Activated T-cell treated with anti-CD3 and anti-CD28 coated beads, Interleukin-2, amount 50 U/mL, for 72 hours (primary cell): ENCODE measurements at regions not wholly inside any gene's neighbourhood (a gene's known extent, or its start where the extent isn't known, plus 50 kb on each side); places are given as distances from the start of the nearest gene placed in this dataset.

Experiments
- ATAC-seq, 2 donors: fragments of 150-1000 bp; cut with Tn5 transposase; replicated peaks in 1 of 2; 2 replicates each; pipeline ENCODE4 v1.10.0; 2021; ENCODE audit warnings: moderate library complexity in 2 of 2, mild to moderate bottlenecking in 1 of 2
- DNase-seq, 2 donors: peaks; one replicate each; pipeline ENCODE4 v3.0.0; 2021 to 2022; ENCODE audit warnings: mixed read lengths in 1 of 2
- H3K27ac Mint-ChIP-seq: one replicate; pipeline ENCODE4 v1.8.0; 2022; ENCODE audit warnings: mild to moderate bottlenecking, moderate library complexity, mixed read lengths
- H3K27me3 Mint-ChIP-seq: one replicate; pipeline ENCODE4 v1.8.0; 2022; ENCODE audit warnings: low read depth, mixed read lengths
- H3K36me3 Mint-ChIP-seq, 2 donors: one replicate each; pipeline ENCODE4 v1.8.0; 2022; ENCODE audit warnings: mixed read lengths in 2 of 2, mild to moderate bottlenecking in 1 of 2; ENCODE audit not compliant: insufficient read depth in 2 of 2
- H3K4me1 Mint-ChIP-seq: one replicate; pipeline ENCODE4 v1.8.0; 2022; ENCODE audit warnings: low read depth, mixed read lengths
- H3K4me3 Mint-ChIP-seq, 2 donors: one replicate each; pipeline ENCODE4 v1.8.0; 2022; ENCODE audit warnings: mild to moderate bottlenecking in 2 of 2, mixed read lengths in 2 of 2, moderate library complexity in 2 of 2
- H3K9me3 Mint-ChIP-seq, 2 donors: one replicate each; pipeline ENCODE4 v1.8.0; 2022; ENCODE audit warnings: mixed read lengths in 2 of 2

DNA sequence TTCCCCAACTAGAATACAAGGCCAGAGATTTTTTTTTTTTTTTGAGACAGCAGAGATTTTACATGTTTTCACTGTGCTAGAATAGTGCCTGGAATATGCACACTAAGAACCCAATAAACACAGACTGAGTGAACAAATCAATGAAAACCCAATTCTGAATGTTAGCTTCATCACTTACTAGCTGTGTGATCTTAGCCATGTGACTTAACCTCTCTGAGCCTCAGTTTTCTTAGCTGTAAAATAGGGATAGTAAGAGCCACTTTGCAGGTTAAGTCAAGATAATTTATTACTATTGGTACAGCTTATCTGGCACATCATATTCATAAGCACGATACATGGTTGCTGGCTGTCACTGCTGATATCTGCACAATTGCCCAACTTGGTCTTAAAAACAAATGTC, 140.6 kb downstream of the EN1 start:
- DNase-seq (no peak), ATAC-seq (no peak)
- H3K9me3 Mint-ChIP-seq: no peaks in the 10 kb centered on the region
- H3K27me3 Mint-ChIP-seq: peaks cover 28% of the 10 kb centered on the region
- H3K4me1 Mint-ChIP-seq: no peaks in the 10 kb centered on the region
- H3K27ac Mint-ChIP-seq: no peak overlapping the region
- no peaks in the 10 kb centered on the region for H3K36me3 Mint-ChIP-seq
- H3K4me3 Mint-ChIP-seq: no peak overlapping the region

DNA sequence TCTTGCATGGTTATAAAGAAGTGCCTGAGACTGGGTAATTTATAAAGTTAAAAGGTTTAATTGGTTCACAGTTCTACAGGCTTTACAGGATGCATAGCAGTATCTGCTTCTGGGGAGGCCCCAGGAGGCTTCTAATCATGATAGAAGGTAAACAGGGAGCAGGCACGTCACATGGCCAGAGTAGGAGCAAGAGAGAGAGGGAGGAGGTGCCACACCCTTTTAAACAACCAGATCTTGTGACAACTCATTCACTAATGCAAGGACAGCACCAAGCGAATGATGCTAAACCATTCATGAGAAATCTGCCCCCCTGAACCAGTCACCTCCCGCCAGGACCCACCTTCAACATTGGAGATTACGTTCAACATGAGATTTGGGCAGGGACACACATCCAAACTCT, 141.1 kb downstream of the EN1 start:
- ATAC-seq (no peak), DNase-seq (no peak)
- no peak overlapping the region for H3K4me3 Mint-ChIP-seq
- H3K4me1 Mint-ChIP-seq: no peaks in the 10 kb centered on the region
- no peaks in the 10 kb centered on the region for H3K9me3 Mint-ChIP-seq
- no peak overlapping the region for H3K27ac Mint-ChIP-seq
- H3K27me3 Mint-ChIP-seq: peaks cover 28% of the 10 kb centered on the region
- no peaks in the 10 kb centered on the region for H3K36me3 Mint-ChIP-seq

DNA sequence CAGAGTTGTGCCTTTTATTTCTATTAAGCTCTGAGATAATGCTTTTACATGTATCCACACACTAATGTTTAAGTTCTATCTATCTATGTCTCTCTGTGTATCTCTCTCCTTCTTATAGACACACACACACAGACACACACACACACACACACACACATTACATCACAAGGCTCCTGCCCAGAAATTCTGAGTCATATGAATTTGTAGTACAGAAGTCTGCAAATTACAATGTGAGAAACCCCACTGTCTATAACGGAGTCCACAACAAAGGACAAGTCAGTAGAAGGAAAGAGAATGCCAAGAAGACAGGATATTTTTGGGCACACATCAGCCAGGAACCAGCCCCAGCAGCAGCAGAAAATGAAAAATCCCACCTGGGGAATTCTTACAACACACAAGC, 142.4 kb downstream of the EN1 start:
- H3K4me1 Mint-ChIP-seq: no peaks in the 10 kb centered on the region
- peaks cover 21% of the 10 kb centered on the region for H3K27me3 Mint-ChIP-seq
- H3K27ac Mint-ChIP-seq: no peak overlapping the region
- no peak overlapping the region for H3K4me3 Mint-ChIP-seq
- H3K9me3 Mint-ChIP-seq: no peaks in the 10 kb centered on the region
- H3K36me3 Mint-ChIP-seq: no peaks in the 10 kb centered on the region
- no peak for DNase-seq
- no peak for ATAC-seq

DNA sequence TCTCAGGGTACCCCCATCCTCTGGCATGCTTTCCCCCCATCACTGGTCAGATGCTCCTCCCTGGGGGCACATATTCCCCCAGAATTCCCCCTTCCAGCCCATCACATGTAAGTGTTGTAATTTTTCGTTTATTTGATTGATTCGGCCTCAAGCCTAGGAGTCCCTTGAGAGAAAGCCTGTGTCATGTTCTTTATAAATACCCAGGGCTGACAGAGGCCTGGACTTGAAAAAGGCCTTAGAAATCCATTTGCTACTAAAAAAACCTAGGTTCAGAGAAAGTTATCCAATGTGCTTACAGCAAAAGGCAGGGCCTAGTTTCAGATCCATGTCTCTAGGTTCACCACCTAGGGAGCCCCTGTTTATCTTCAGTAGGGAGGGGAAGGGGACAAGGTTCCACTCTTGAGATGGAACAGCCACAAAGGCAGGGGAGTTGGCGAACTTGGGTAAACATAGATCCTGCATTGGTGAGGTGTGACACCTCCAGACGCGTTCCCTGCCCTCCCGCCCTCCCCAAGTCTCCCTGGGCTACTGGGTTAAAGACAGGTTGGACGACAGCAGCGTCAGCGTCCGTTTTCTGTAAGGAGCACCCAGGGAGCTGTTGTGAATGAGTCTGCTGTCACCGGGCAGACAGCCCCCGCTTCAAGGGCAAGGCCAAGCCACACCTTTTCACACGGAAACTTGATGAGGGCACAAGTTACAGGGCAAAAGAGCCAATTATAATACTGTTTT, 147.8 kb downstream of the EN1 start:
- ATAC-seq (no peak), DNase-seq (no peak)
- Mint-ChIP-seq H3K4me1 (no peaks in the 10 kb centered on the region), H3K36me3 (no peaks in the 10 kb centered on the region), H3K4me3 (no peak overlapping the region), H3K9me3 (peaks cover 0 to 2% of the 10 kb centered on the region in 2 donors), H3K27me3 (no peaks in the 10 kb centered on the region), H3K27ac (no peak overlapping the region)

DNA sequence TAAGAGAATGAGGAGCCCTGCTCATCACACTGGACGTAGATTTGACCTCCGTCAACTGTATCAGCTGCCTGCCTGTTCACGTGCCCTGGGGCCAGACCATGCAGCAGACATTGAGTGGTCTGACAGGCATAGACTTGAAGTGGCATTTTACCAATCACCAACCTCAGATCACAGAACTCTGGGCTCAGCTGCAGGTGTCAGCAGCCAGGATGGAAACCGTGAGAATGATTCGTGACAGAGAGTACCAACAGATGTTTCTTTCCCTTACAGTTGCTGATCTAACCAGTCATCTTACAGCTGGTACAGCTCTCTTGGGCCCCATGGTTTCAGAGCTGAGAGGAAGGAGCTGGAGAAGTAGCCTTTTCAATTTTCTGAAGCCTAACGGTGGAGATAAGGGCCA, 148.9 kb downstream of the EN1 start:
- Mint-ChIP-seq H3K27me3 (no peaks in the 10 kb centered on the region), H3K4me1 (no peaks in the 10 kb centered on the region), H3K36me3 (no peaks in the 10 kb centered on the region), H3K27ac (no peak overlapping the region), H3K9me3 (peaks cover 0 to 2% of the 10 kb centered on the region in 2 donors), H3K4me3 (no peak overlapping the region)
- ATAC-seq (no peak), DNase-seq (no peak)

DNA sequence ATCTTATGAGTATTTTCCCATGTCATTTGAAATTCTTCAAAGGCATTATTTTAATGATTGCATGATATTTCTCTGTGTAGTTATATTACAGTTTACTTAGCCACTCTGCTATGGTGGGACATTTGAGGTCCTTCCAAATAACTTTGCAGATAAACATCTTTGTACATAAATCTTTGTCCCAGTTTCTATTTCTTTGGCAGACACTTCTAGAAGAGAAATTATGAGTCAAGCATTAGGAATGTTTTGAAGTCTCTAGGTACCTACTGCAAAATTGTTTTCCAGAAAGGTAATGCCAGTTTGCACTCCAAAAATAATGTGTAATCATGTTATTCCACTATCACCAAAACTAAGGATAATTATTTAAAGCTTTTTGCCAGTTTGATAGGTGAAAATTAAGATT, 149.7 kb downstream of the EN1 start:
- DNase-seq: no peak
- H3K27ac Mint-ChIP-seq: no peak overlapping the region
- ATAC-seq: no peak
- H3K27me3 Mint-ChIP-seq: no peaks in the 10 kb centered on the region
- no peaks in the 10 kb centered on the region for H3K36me3 Mint-ChIP-seq
- H3K4me3 Mint-ChIP-seq: no peak overlapping the region
- H3K4me1 Mint-ChIP-seq: no peaks in the 10 kb centered on the region
- peaks cover 0 to 2% of the 10 kb centered on the region in 2 donors for H3K9me3 Mint-ChIP-seq

DNA sequence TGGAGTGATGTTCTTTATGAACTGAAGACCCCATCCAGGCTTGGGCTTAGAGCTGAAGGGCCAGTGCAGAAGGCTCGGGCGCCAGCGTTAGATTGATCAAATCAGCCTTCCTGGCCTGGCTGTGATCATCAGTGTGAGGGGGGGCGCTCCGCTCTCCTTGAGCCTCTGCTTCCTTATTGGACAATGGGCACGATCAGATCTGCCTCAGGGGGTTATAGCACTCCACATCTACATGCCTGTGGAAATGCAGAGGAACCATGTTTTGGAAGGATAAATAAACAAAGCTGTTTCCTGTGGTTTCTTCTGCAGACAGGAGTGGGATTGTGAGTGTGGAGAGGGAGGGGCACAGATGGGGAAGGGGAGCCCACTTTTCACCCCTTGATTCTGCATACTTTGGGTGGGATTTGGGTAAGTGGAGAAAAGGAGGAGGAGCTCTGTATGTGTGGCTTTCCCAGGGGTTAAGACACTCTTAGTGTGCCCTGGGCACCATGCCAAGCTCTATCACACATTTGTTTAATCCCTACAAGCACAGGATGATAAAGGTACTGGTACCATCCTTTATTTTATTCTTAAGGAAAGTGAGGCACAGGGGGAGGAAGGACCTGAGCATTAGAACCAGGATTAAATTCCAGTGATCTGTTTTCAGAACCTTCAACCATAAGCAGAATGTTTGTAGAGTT, 150.5 kb downstream of the EN1 start:
- ATAC-seq (no peak), DNase-seq (no peak)
- no peaks in the 10 kb centered on the region for H3K4me1 Mint-ChIP-seq
- H3K36me3 Mint-ChIP-seq: no peaks in the 10 kb centered on the region
- H3K9me3 Mint-ChIP-seq: peaks cover 0 to 2% of the 10 kb centered on the region in 2 donors
- no peak overlapping the region for H3K4me3 Mint-ChIP-seq
- no peaks in the 10 kb centered on the region for H3K27me3 Mint-ChIP-seq
- H3K27ac Mint-ChIP-seq: no peak overlapping the region

DNA sequence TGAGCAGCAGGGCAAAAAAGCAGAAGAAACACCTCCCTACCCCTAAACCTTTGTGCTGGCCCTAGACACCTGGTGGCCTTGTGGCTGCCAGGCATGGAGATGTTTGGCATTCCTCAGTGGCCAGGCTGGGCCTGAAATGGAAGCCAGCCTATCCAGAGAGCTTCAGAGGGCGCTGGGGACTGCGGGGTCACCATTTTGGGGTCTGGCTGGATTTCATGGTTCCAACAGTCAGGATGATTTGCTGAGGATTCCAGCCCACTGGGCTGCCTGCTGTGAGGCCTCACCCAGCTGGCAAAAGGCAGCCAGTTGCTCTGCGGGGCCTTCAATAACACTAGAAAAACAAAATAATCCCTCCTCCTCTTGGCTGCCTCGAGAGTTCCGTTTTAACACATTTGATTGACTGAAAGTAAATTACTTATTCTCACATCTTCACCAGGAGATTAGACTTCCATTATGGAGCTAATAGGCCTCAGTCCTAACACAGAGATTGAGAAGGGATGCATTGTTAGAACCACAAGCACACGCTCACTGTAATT, 154.1 kb downstream of the EN1 start:
- no peaks in the 10 kb centered on the region for H3K36me3 Mint-ChIP-seq
- no peaks in the 10 kb centered on the region for H3K27me3 Mint-ChIP-seq
- no peaks in the 10 kb centered on the region for H3K4me1 Mint-ChIP-seq
- no peak for DNase-seq
- no peak for ATAC-seq
- H3K9me3 Mint-ChIP-seq: peaks cover 0 to 8% of the 10 kb centered on the region in 2 donors
- H3K4me3 Mint-ChIP-seq: no peak overlapping the region
- no peak overlapping the region for H3K27ac Mint-ChIP-seq

DNA sequence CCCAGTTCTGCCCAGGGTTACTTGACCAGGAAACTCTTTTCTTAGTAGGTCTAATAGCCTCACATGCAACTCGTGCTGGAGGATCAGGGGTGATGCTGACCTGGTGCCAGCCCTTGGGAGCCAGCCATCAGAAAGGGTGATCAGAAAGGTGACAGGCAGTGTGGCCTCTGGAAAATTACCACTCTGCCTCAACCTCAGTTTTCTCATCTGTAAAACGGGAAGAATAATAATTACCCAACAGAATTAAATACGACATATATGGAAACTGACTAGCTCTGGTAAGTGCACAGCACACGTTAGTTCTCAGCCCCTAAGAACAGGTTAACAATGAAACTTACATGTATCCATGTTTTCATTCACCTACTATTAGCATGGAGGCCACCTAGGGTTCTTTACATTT, 157.6 kb downstream of the EN1 start:
- peaks cover 0 to 6% of the 10 kb centered on the region in 2 donors for H3K9me3 Mint-ChIP-seq
- no peak overlapping the region for H3K4me3 Mint-ChIP-seq
- H3K4me1 Mint-ChIP-seq: no peaks in the 10 kb centered on the region
- H3K36me3 Mint-ChIP-seq: no peaks in the 10 kb centered on the region
- no peaks in the 10 kb centered on the region for H3K27me3 Mint-ChIP-seq
- ATAC-seq (no peak), DNase-seq (no peak)
- H3K27ac Mint-ChIP-seq: no peak overlapping the region

DNA sequence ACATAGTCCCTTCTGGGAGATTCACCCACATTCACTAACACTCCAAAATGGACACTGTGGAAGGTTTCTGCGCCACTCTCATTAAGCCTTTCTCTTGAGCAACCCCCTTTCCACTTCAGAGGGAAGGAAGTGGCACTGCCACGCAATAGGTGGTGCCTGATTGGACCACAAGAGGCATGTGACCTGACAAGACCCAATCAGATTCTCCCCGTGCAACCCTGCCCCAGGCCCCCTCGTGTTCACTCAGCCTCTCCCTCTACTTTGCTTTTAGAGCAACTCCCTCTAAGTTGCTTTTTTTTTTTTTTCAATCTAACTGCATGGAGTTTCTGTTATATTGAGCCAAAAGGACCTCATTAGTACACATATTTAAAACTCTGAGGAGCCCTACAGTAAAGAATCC, 158.0 kb downstream of the EN1 start:
- Mint-ChIP-seq H3K27me3 (no peaks in the 10 kb centered on the region), H3K9me3 (peaks cover 0 to 6% of the 10 kb centered on the region in 2 donors), H3K27ac (no peak overlapping the region), H3K4me3 (no peak overlapping the region), H3K36me3 (no peaks in the 10 kb centered on the region), H3K4me1 (no peaks in the 10 kb centered on the region)
- ATAC-seq (no peak), DNase-seq (no peak)

DNA sequence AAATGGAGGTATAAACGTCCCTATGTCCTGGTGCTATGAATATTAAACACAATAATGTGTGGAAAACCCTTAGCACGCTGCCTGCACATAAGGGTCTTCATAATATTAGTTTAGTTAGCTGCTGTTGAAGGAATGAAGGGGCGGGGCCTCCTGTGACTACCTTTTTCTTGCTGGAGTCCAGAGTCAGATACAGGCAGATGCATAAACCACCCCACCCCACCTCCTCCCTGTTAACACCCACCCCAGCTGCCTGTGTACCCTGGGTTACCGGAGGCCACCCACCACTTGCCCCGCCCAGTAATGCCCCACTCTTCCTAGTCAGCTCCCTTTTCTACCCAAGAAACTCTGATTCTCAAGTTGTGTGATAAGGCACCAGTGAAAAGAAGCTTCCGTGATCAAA, 158.4 kb downstream of the EN1 start:
- DNase-seq (no peak), ATAC-seq (no peak)
- Mint-ChIP-seq H3K9me3 (peaks cover 0 to 6% of the 10 kb centered on the region in 2 donors), H3K4me1 (no peaks in the 10 kb centered on the region), H3K4me3 (no peak overlapping the region), H3K36me3 (no peaks in the 10 kb centered on the region), H3K27ac (no peak overlapping the region), H3K27me3 (no peaks in the 10 kb centered on the region)

DNA sequence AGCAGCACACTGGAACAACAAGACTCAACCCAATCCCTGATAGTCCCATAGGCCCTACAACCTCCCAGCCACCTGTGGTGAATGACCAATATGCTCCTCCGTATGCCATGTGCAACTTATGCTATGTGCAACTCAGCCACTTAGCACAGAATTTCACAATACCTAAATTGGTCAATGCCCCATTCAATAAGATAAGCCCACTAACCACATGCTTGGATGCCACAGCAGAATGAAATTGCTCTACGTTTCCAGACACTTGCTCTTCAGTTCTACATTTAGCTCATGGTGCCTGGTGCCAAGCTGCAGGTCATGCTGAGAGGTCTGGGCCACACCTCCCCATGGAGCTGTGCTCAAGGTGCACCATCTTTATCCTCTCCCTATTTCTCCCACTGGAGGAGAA, 159.8 kb downstream of the EN1 start:
- Mint-ChIP-seq H3K27ac (no peak overlapping the region), H3K4me1 (no peaks in the 10 kb centered on the region), H3K9me3 (peaks cover 0 to 6% of the 10 kb centered on the region in 2 donors), H3K27me3 (no peaks in the 10 kb centered on the region), H3K4me3 (no peak overlapping the region), H3K36me3 (no peaks in the 10 kb centered on the region)
- ATAC-seq (no peak), DNase-seq (no peak)

DNA sequence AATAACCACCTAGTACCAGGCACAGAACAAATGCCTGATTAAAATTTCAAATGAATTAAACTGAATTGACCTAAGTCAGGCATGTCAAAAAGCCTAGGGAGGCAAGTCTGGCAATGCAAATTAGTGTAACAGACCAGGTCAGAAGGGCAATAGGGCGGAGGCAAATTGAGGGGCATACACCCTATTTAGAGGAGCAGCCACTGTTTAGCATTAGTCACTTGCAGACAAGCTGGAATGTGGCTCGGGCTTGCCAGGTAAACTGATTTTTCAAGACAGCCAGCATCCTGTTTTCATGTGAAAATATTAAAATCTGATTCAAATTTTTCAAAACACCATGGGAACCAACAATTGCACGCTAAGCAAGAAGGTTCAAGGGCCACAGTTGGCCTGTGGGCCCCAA, 160.3 kb downstream of the EN1 start:
- Mint-ChIP-seq H3K4me3 (no peak overlapping the region), H3K36me3 (no peaks in the 10 kb centered on the region), H3K9me3 (peaks cover 0 to 6% of the 10 kb centered on the region in 2 donors), H3K27me3 (no peaks in the 10 kb centered on the region), H3K4me1 (no peaks in the 10 kb centered on the region), H3K27ac (no peak overlapping the region)
- ATAC-seq (no peak), DNase-seq (no peak)

DNA sequence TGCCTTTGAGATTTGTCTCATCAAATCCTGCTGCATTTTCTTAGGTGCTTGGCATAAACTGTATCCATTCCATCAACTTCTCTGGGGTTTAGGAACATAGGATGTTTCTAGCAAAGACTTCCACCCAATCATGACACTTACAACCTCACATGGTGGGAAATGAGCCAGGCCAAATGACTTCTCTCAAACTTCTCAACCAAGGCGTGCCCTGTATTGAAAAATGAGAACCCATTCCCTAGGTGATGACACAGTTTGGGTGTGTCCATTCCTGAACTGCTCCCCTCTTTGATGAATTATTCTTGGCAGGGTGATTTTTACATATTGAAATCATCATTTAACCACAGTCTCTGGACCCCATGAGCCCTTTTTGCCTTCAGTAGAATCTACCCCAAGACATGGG, 161.1 kb downstream of the EN1 start:
- DNase-seq: no peak
- Mint-ChIP-seq H3K36me3 (no peaks in the 10 kb centered on the region), H3K4me1 (no peaks in the 10 kb centered on the region), H3K27me3 (no peaks in the 10 kb centered on the region), H3K27ac (no peak overlapping the region), H3K4me3 (no peak overlapping the region), H3K9me3 (peaks cover 0 to 4% of the 10 kb centered on the region in 2 donors)
- ATAC-seq: no peak
